ENCODE measurements at regions not wholly inside any gene's neighbourhood (a gene's known extent, or its start where the extent isn't known, plus 50 kb on each side); places are given as distances from the start of the nearest gene placed in this dataset.

DNA sequence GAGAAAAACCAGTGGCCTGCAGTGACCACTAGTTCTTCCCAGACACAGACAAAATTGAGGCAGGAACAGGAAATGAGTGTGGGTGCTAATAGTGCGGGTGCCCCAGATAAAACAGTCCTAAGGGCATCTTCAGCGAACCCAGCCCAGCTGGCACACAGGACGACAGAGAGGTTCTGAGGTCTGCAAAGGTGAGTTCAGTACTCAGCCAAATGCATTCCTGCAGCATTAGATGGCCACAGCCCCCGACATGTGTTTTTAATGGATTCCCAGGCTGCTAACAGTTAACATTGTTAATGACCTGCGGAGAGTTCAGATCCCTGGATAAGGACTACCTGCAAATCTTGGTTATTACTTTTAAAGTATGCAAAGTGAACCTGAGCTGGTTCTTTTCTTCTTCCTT is 196.0 kb downstream of the HIBADH start:
- H3K4me3 ChIP-seq (ENCODE audit: low read depth, low read length), result no peak overlapping the region
- TF ChIP-seq, protein P1, sequence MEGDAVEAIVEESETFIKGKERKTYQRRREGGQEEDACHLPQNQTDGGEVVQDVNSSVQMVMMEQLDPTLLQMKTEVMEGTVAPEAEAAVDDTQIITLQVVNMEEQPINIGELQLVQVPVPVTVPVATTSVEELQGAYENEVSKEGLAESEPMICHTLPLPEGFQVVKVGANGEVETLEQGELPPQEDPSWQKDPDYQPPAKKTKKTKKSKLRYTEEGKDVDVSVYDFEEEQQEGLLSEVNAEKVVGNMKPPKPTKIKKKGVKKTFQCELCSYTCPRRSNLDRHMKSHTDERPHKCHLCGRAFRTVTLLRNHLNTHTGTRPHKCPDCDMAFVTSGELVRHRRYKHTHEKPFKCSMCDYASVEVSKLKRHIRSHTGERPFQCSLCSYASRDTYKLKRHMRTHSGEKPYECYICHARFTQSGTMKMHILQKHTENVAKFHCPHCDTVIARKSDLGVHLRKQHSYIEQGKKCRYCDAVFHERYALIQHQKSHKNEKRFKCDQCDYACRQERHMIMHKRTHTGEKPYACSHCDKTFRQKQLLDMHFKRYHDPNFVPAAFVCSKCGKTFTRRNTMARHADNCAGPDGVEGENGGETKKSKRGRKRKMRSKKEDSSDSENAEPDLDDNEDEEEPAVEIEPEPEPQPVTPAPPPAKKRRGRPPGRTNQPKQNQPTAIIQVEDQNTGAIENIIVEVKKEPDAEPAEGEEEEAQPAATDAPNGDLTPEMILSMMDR (conservative IDR thresholded peaks at IDR 0.05; ENCODE audit: low read depth, low read length), result no peak
- DNase-seq (ENCODE audit: low read depth), result no peak

DNA sequence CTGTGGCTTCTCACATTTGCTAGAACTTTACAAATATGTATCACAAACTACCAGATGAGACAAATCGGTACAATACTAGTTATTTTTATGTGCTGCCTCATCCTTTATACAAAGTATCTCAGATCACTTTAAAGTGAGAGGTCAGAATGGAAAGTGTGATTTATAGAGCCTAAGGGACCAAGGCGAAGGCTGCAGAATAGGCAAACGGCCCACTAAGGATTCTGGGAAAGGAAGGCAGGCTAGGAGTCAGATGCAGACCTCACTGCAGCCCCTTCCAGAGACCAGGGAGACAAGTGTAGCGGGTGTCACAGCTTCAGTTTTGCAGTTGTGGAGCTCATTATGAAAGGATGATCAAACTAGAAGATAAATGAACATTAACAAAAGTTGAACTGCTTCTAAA is 190.6 kb downstream of the HIBADH start:
- H3K4me3 ChIP-seq (ENCODE audit: low read depth, low read length), result no peak overlapping the region
- TF ChIP-seq, protein P1 (conservative IDR thresholded peaks at IDR 0.05; ENCODE audit: low read depth, low read length), result no peak
- no peak for DNase-seq (ENCODE audit: low read depth)
